Heart left ventricle (tissue), 16 donors: ENCODE measurements at regions not wholly inside any gene's neighbourhood (a gene's known extent, or its start where the extent isn't known, plus 50 kb on each side); places are given as distances from the start of the nearest gene placed in this dataset.

Experiments used
- ATAC-seq, 4 donors: fragments of 200-7000 bp; cut with Tn5 transposase; one replicate each; pipeline ENCODE4 v1.9.1; 2020 to 2022; ENCODE audit warnings: moderate library complexity in 4 of 4, mild to moderate bottlenecking in 3 of 4, moderate number of reproducible peaks in 1 of 4
- DNase-seq, 5 donors: peaks; one replicate each; pipeline ENCODE4 v3.0.0-alpha.2; 2020
- H3K27ac ChIP-seq, 12 donors: fragments of 200-600 bp; sonication (generic) in 4 of 12; one replicate each; pipeline versions ENCODE4 v1.5.0 to v1.8.0; 2016 to 2022; ENCODE audit warnings: mild to moderate bottlenecking in 2 of 12
- H3K27me3 ChIP-seq, 9 donors: fragments of 200-600 bp; sonication (generic) in 2 of 9; one replicate each; pipeline versions ENCODE4 v1.5.1 to v1.8.0; 2016 to 2022; ENCODE audit warnings: mild to moderate bottlenecking in 3 of 9
- H3K36me3 ChIP-seq, 9 donors: fragments of 200-600 bp; sonication (generic) in 2 of 9; one replicate each; pipeline versions ENCODE4 v1.5.0 to v1.8.0; 2018 to 2022; ENCODE audit warnings: mild to moderate bottlenecking in 2 of 9
- H3K4me1 ChIP-seq, 12 donors: fragments of 200-600 bp; sonication (generic) in 4 of 12; one replicate each; pipeline versions ENCODE4 v1.5.0 to v1.8.0; 2016 to 2022; ENCODE audit warnings: mild to moderate bottlenecking in 3 of 12
- H3K4me3 ChIP-seq, 12 donors: fragments of 200-600 bp; sonication (generic) in 4 of 12; one replicate each; pipeline versions ENCODE4 v1.5.0 to v1.8.0; 2017 to 2022; ENCODE audit warnings: mild to moderate bottlenecking in 9 of 12, moderate library complexity in 4 of 12
- H3K9me3 ChIP-seq, 12 donors: fragments of 200-600 bp; sonication (generic) in 4 of 12; one replicate each; pipeline versions ENCODE4 v1.5.0 to v1.8.0; 2016 to 2022; ENCODE audit warnings: mild to moderate bottlenecking in 1 of 12
- CTCF ChIP-seq, 12 donors: fragments of 200-600 bp; sonication (generic) in 4 of 12; IDR thresholded peaks; one replicate each; pipeline versions ENCODE4 v1.5.0 to v1.8.0; 2018 to 2022; ENCODE audit warnings: antibody characterized with exemption in 12 of 12, mild to moderate bottlenecking in 5 of 12
- POLR2A ChIP-seq, 2 donors: fragments of 450-650 bp; IDR thresholded peaks; one replicate each; pipeline ENCODE4 v1.6.1; 2017; ENCODE audit warnings: antibody characterized with exemption in 2 of 2, mild to moderate bottlenecking in 2 of 2, moderate library complexity in 2 of 2
- WGBS, 4 donors: extraction: QIAGEN DNeasy Blood & Tissue Kit in 2 of 4; methylation state at CpG; one replicate each; pipeline versions ENCODE4 v1.1.5 to v1.1.7; 2013 to 2018; 5-methylcytosine and 5-hydroxymethylcytosine counted together
- intact Hi-C, 10 donors: fragments of 100-400 bp; cut with DNase I; formaldehyde crosslinking; loops; one replicate each; pipeline versions ENCODE4 v1.11.1 to v1.14.2; 2022
- donor health status: ischemic (EF 13 %, LVEDD 7.1; RV severe dilation, severe dysfunction).
- donor health status: healthy with polysubstance abuse.
- donor health status: DM: no; HTN: yes; CAD: no.
- donor health status: DM: no; HTN: no; CAD: no.
- donor health status: ischemic (EF 25% LVEDD 6.9; RV normal size, moderate dysfunction).
- donor health status: ischemic (EF 25% LVEDD 5.7; RV mildly dilated, moderate dysfunction).
- donor health status: healthy.
- donor health status: DM: yes; HTN: yes; CAD: no.
- donor health status: ischemic (EF 35%, LVEDD 5.7; RV mildly dilated, moderate dysfunction).
- donor health status: nonischemic (EF 11% LVEDD 7.7; RV severe dilation, severe dysfunction).
- donor health status: DM: yes; HTN: yes; CAD: no.
- donor health status: PGD.
- donor health status: ischemic (EF 29% LVEDD 5.4; RV normal size, mild dysfunction).
- donor health status: nonischemic (EF 23%, LVEDD 6.1; RV moderate dilation, normal function).

GRCh38 chrX:131791608-131792355, 231.3 kb upstream of the STK26 start:
- Histone ChIP-seq H3K4me3 (peak overlapping the region in 5 of 12 donors; percentile 25 to 53 (median 50)), H3K27me3 (peaks cover 0 to 15% (median 0%) of the 10 kb centered on the region in 9 donors), H3K36me3 (no peaks in the 10 kb centered on the region), H3K9me3 (no peaks in the 10 kb centered on the region), H3K27ac (peak overlapping the region in 1 of 12 donors; percentile 86), H3K4me1 (peaks cover 0 to 10% (median 0%) of the 10 kb centered on the region in 12 donors)
- WGBS, 4 donors: 39 to 90% (median 63%) methylated on average over 9 of the region's 9 CpGs
- TF ChIP-seq CTCF (IDR thresholded peaks at IDR 0.05): no peak
- no peak for TF ChIP-seq POLR2A (IDR thresholded peaks at IDR 0.05)
- intact Hi-C loops: loop anchor here in 1 of 10 donors (2.0 to 5.0 kb wide), 3 partner anchors 29 to 84 kb away; no protein-coding TSS in a partner anchor
- ATAC-seq (no peak), DNase-seq (no peak)

GRCh38 chrX:131792356-131792749, 230.7 kb upstream of the STK26 start:
- ATAC-seq (peak; percentile 51 to 96 (median 83)), DNase-seq (peak in 4 of 5 donors; percentile 19 to 91 (median 59))
- intact Hi-C loops: loop anchor here in 1 of 10 donors (2.0 to 5.0 kb wide), 3 partner anchors 30 to 85 kb away; no protein-coding TSS in a partner anchor
- no peaks in the 10 kb centered on the region for H3K9me3 ChIP-seq
- H3K27ac ChIP-seq: peak overlapping the region in 7 of 12 donors; percentile 60 to 92 (median 79)
- peaks cover 0 to 10% (median 0%) of the 10 kb centered on the region in 12 donors for H3K4me1 ChIP-seq
- no peaks in the 10 kb centered on the region for H3K36me3 ChIP-seq
- 46 to 95% (median 68%) methylated on average over 13 of the region's 13 CpGs for WGBS, 4 donors
- peaks cover 0 to 19% (median 0%) of the 10 kb centered on the region in 9 donors for H3K27me3 ChIP-seq
- peak overlapping the region in 9 of 12 donors; percentile 12 to 53 (median 33) for H3K4me3 ChIP-seq
- peak in 5 of 12 donors; percentile 10 to 50 (median 47) for TF ChIP-seq CTCF (IDR thresholded peaks at IDR 0.05)
- no peak for TF ChIP-seq POLR2A (IDR thresholded peaks at IDR 0.05)

- peak; percentile 71 to 96 (median 86) for ATAC-seq
- intact Hi-C loops: loop anchor here in 1 of 10 donors (1.0 to 5.0 kb wide), 4 partner anchors 19 to 86 kb away; no protein-coding TSS in a partner anchor
- peak overlapping the region in 11 of 12 donors; percentile 13 to 53 (median 34) for H3K4me3 ChIP-seq
- peaks cover 0 to 23% (median 0%) of the 10 kb centered on the region in 9 donors for H3K27me3 ChIP-seq
- H3K36me3 ChIP-seq: no peaks in the 10 kb centered on the region
- H3K9me3 ChIP-seq: no peaks in the 10 kb centered on the region
- TF ChIP-seq POLR2A (IDR thresholded peaks at IDR 0.05) (no peak), CTCF (IDR thresholded peaks at IDR 0.05) (peak in 8 of 12 donors; percentile 9 to 58 (median 32))
- peak overlapping the region in 9 of 12 donors; percentile 41 to 92 (median 73) for H3K27ac ChIP-seq
- 34 to 76% (median 60%) methylated on average over 14 to 15 of the region's 15 CpGs for WGBS, 4 donors
- peaks cover 0 to 10% (median 0%) of the 10 kb centered on the region in 12 donors for H3K4me1 ChIP-seq
- peak in 4 of 5 donors; percentile 46 to 90 (median 71) for DNase-seq
These were observed 230.2 kb upstream of the STK26 start for GRCh38 chrX:131792789-131793462.
